GM13976 (cell line): ENCODE measurements at regions not wholly inside any gene's neighbourhood (a gene's known extent, or its start where the extent isn't known, plus 50 kb on each side); places are given as distances from the start of the nearest gene placed in this dataset.

Experiments used
- DNase-seq: peaks from one replicate; pipeline ENCODE4 v3.0.0; 2012; ENCODE audit warnings: low spot score
- CTCF ChIP-seq: IDR thresholded peaks from 2 replicates; pipeline ENCODE4 v1.5.1; 2012; ENCODE audit warnings: borderline replicate concordance, mild to moderate bottlenecking; ENCODE audit not compliant: insufficient read depth; ENCODE audit errors: extremely low read depth, missing control alignments, control extremely low read depth
- in situ Hi-C: fragments of 300-500 bp; cut with MboI; formaldehyde crosslinking; loops from one replicate; pipeline ENCODE4 v1.12.0; 2022; ENCODE audit warnings: low sequenced_read_pairs, mixed read lengths, inconsistent platforms; ENCODE audit not compliant: unreplicated experiment

GRCh38 chr10:4723860-4724259, 102.1 kb upstream of the AKR1E2 start:
- in situ Hi-C loops, result no loop called here
- no peak for TF ChIP-seq CTCF
- DNase-seq, result no peak

GRCh38 chr10:4721999-4722753, 103.8 kb upstream of the AKR1E2 start:
- DNase-seq, result no peak
- in situ Hi-C loops, result no loop called here
- TF ChIP-seq CTCF, result no peak

- no peak for TF ChIP-seq CTCF
- in situ Hi-C loops, result no loop called here
- no peak for DNase-seq
Observed at GRCh38 chr10:4720463-4720862, 105.5 kb upstream of the AKR1E2 start.

- in situ Hi-C loops, result no loop called here
- no peak for DNase-seq
- TF ChIP-seq CTCF, result no peak
Observed at GRCh38 chr10:4719671-4720070, 106.3 kb upstream of the AKR1E2 start.

- no peak for DNase-seq
- in situ Hi-C loops, result no loop called here
- no peak for TF ChIP-seq CTCF
Observed at GRCh38 chr10:4719036-4719435, 107.0 kb upstream of the AKR1E2 start.

GRCh38 chr10:4718544-4718943, 107.5 kb upstream of the AKR1E2 start:
- DNase-seq, result no peak
- in situ Hi-C loops, result no loop called here
- TF ChIP-seq CTCF, result no peak

- TF ChIP-seq CTCF, result no peak
- no peak for DNase-seq
- in situ Hi-C loops, result no loop called here
Observed at GRCh38 chr10:4717670-4718069, 108.3 kb upstream of the AKR1E2 start.
